Tibial nerve (tissue), 3 donors: ENCODE measurements at regions not wholly inside any gene's neighbourhood (a gene's known extent, or its start where the extent isn't known, plus 50 kb on each side); places are given as distances from the start of the nearest gene placed in this dataset.

Experiments
- POLR2A ChIP-seq, 2 donors: fragments of 450-650 bp; IDR thresholded peaks; one replicate each; pipeline ENCODE4 v1.6.1; 2017; ENCODE audit warnings: antibody characterized with exemption in 2 of 2, mild to moderate bottlenecking in 2 of 2, moderate library complexity in 2 of 2
- TF ChIP-seq, protein P1 (sequence below), 5 experiments: fragments of 200-600 bp in 3 of 5; fragments of 450-650 bp in 2 of 5; sonication (generic) in 3 of 5; IDR thresholded peaks; one replicate each; pipeline ENCODE4 v1.5.1; 2016 to 2019; ENCODE audit warnings: antibody characterized with exemption in 5 of 5, mild to moderate bottlenecking in 3 of 5, moderate library complexity in 2 of 5

DNA sequence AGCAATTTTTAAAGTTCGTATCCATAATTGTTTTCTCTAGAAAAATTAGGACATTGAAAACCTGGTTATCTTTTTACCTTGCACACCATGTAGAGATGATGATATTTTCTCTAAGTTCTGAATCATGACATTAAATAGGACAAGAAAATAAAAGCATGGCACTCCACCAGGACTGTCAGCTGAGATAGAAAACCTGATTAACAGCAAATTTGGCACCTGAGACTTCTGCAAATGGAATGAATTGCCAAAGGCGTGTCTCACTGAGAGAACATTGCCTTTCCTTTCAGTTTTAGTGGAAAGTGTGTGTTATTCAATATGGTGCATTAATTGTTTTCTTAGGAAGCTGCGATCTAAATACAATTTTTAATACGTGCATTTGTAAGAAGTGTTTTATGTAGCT lies 164.7 kb downstream of the LRRC30 start:
- TF ChIP-seq, protein P1, sequence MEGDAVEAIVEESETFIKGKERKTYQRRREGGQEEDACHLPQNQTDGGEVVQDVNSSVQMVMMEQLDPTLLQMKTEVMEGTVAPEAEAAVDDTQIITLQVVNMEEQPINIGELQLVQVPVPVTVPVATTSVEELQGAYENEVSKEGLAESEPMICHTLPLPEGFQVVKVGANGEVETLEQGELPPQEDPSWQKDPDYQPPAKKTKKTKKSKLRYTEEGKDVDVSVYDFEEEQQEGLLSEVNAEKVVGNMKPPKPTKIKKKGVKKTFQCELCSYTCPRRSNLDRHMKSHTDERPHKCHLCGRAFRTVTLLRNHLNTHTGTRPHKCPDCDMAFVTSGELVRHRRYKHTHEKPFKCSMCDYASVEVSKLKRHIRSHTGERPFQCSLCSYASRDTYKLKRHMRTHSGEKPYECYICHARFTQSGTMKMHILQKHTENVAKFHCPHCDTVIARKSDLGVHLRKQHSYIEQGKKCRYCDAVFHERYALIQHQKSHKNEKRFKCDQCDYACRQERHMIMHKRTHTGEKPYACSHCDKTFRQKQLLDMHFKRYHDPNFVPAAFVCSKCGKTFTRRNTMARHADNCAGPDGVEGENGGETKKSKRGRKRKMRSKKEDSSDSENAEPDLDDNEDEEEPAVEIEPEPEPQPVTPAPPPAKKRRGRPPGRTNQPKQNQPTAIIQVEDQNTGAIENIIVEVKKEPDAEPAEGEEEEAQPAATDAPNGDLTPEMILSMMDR (IDR thresholded peaks at IDR 0.05) = no peak
- no peak for TF ChIP-seq POLR2A (IDR thresholded peaks at IDR 0.05)
